GM04504 (cell line): ENCODE measurements at regions not wholly inside any gene's neighbourhood (a gene's known extent, or its start where the extent isn't known, plus 50 kb on each side); places are given as distances from the start of the nearest gene placed in this dataset.

Source experiments
- DNase-seq: peaks from one replicate; pipeline ENCODE4 v3.0.0-alpha.2; 2012; ENCODE audit warnings: low read depth

DNA sequence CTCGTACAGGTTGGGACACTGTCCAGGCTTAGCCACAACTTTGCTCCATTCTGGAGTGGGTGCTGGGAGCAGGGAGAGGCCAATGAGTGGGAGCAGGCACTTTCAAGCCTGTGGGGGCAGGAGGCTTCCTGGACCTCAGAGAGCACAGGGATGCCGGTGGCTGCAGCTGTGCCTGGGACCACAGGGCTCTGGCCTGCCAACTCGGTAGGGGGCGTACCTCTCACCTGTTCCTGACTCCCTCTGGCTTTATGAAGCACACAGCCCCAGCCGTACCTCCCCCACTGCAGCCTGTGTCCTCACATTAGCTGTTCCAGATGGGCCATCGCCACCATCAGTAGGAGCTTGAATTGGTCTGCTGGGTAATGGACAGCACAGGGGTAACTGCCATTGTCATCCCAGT lies 278.7 kb upstream of the KLHL1 start:
- no peak for DNase-seq

DNA sequence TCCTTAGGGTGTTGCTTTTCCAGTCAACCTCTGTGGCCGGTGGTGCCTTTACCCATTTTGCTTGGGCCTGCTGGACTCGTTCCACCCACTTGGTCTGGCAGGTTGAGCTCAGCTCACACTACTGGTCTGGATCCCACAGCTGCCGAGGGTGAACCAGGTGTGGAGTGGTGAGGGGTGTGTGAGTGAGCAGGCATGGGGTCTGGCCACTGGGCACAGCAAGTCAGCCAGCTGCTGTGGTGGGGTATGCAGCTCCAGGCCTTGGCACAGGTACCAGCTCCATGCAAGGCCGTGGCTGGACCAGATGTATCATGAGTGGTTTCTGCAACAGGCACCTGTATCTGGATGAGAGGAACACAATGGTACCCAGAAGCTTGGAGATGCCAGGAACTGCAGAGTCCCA lies 277.6 kb upstream of the KLHL1 start:
- no peak for DNase-seq

DNA sequence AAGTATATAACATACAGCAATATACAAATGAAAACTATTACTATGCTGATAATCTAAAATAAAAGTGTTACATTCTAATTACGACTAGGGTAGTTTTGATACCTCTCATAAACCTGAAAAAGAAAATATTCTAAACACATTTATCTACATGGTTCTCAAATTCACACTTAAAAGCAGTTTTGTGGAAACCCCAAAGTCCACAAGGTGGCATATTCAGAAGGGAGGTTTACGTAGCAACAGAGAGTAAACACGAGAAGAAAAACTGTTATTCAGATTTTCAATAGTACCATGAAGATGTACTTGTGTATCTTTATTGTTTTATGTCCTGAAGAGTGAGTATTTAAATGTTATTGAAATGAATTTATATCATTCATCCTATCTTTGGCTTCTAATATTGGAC lies 275.9 kb upstream of the KLHL1 start:
- no peak for DNase-seq

DNA sequence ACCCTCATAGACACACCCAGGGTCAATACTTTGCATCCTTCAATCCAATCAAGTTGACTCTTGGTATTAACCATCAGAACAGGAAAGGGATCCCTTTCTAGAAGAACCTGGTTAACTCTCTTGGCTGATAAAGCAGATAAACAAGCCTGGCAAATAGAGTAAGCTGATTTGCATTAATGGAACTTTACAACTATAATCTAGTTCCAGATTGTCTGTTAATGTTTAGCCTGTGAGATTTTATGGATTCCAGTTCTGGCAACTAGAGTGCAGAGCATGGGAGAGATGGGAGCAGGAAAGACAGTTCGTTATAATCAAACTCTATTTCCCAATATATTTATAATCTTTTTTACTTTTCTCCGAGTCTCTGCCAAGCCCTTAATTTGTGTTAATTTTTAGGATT lies 272.6 kb upstream of the KLHL1 start:
- DNase-seq, result no peak

DNA sequence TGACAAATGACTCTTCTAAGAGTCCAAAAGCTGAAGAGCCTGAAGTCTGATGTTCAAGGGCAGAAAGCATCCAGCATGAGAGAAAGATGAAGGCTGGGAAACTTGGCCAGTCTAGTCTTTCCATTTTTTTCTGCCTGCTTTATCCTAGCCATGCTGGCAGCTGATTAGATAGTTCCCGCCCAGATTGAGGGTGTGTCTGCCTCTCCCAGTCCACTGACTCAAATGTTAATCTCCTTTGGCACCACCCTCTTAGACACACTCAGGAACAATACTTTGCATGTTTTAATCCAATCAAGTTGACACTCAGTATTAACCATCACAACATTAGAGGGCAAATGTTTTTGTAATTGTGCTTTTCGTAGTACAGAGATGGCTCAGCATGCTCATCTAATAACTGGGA lies 267.5 kb upstream of the KLHL1 start:
- DNase-seq, result no peak

DNA sequence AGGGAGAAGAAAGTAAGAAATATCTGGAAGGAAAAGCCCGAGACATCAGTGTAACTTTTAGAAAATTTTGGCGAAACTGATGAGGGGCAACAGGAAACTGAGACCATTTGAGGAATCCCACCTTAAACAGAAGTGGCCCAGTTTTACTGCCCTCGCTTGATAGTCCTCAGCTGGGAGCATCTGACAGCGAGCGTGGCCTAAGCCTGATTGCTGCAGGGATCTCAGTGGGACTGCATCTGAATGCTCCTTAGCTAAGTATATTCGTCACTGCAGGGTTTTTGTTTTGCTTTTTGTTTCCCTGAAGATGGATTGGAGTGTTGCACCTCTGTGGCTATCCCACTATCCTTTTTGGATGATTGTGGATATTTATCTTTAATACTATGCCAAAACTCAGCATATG lies 262.7 kb upstream of the KLHL1 start:
- no peak for DNase-seq

DNA sequence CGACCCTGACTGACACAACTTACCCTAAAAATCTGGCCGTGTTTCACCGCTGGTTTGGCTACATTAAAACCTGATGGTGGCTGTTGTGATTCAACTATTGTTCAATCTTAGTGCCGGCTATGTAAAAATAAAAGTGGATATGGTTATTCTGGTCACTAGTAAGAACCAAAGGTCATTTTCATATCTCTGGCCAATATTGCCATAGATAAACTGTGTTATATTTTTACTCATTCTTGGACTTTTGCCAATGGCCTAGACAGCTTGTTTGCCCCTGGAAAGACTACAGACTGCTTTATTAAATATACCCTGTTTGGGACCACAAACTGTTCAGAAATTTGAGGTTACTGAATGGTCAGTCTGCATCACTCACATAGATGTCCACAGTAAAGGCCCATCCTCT lies 258.5 kb upstream of the KLHL1 start:
- no peak for DNase-seq

DNA sequence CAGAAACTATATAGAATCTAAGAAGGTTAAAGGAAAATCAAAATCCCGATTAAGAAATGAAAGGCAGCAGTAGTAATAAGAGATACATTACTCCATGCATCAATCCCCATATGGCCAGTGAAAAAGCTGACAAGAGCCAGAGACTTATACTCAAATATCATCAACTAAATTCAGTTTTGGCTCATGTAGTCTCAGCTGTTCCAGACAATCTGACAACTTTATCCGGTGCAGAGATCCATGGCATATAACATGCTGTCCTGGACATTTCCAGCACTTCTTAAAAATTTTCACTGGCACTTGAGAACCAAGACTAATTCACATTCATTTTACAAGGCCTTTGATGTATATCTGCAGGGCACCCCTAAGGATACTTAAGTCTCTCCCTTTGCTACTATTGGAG lies 255.7 kb upstream of the KLHL1 start:
- DNase-seq, result no peak

DNA sequence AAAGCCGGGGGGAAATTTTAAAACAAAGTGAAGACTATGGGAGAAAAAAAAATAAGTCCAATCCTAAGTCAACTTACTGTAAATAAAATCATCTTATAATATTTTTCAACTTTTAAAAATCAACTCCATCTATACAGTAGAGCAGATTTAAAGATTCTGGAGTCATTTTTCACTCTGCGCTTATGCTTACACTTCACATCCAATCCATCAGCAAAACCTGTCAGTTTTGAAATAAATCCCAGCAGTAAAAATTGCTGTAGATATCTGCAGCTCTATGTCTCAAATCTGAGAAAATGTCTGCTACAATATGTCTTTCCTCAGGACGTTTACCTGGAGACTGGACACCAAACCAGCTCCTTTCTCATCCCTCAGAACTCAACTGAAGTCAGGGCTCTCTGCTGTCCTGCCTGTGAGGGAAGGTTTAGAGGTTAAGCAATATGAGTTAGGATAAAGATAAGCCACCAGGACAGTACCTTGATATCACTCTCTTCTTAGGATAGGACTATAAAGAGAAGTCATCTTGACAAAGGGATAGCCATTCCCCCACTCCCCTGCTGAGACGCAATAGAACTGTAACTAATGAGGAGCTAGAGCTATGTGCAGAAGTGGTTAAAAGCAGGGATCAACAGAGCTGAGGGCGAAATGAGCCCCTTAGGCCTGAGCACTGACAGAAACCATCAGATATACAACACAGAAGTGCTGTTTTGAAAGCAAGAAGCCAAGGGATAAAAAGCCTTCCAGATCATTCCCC lies 254.7 kb upstream of the KLHL1 start:
- DNase-seq, result no peak

DNA sequence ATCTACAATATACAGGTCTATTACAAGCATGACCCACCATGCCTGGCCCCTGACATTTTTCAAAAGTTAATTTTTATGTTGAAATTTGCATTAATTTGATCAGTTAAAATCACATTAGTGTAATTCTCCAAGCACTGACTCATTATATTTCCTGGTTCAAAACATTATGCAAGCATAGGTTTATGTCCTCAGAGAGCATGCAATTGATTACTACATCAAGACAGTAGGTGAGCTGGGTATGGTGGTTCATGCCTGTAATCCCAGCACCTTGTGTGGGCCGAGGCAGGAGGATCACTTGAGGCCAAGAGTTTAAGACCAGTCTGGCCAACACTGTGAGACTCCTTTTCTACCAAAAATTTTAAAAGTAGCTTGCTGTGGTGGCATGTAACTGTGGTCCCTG lies 248.8 kb upstream of the KLHL1 start:
- DNase-seq, result no peak

DNA sequence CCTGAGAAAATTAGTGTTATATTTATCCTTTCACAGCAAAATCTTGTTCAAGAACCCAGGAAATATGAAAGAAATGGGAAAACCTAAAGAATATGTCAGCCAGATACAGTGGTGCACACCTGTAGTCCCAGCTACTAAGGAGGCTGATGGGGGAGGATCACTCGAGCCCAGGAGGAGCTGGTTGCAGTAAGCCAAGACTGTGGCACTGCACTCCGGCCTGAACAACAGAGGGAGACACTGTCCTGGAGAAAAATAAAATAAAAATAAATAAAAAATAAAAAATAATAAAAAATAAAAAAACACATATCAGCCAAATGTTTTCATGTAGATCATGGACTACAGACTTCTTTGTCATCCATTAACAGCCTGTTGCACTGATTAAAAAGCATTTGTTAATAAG lies 244.8 kb upstream of the KLHL1 start:
- no peak for DNase-seq

DNA sequence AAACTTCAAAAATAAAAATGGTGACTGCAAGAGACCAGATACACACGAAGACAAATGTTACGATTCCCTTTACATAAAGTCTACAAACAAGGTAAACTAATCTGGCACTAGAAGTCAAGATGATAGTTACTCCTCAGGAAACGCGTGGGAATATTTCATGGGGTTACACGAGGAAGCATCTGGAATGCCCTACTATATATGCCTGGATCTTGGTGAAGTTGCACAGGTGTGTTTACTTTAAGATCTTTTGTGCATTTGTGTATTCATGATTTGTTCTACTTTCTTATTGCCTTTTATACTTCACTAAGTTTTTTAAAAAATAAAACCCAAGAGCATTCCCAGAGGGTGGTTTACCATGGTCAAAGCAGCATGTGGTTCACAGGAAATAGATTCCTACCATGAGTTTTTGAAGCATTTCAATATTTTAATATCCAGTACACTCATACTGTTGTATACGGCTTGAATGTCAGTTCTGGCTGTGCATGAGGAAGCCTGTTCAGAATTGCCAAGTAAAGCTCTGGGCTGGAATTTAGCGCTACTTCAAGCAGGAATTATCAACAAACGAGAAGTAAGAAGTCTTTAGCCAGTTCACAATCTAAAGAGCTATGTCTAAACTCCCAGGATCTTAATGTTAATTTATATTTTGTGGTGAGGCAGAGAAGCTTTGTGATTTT lies 239.8 kb upstream of the KLHL1 start:
- DNase-seq, result no peak

DNA sequence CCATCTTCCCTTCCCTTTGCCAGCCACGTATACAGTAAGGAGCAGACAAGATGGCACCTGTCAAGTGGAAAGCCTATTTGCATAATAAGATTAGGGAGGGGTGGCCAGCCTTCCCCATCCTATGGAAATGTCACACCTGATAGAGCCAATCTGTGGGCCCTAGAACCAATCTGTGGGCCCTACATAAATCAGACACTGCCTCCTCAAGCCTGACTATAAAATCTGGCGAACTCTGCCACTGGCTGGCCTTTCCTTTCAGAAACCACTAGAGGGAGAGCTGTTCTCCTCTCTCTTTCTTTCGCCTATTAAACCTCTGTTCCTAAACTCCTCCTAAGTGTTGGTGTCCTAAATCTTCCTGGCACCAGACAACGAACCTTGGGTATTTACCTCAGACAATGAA lies 231.5 kb upstream of the KLHL1 start:
- no peak for DNase-seq

DNA sequence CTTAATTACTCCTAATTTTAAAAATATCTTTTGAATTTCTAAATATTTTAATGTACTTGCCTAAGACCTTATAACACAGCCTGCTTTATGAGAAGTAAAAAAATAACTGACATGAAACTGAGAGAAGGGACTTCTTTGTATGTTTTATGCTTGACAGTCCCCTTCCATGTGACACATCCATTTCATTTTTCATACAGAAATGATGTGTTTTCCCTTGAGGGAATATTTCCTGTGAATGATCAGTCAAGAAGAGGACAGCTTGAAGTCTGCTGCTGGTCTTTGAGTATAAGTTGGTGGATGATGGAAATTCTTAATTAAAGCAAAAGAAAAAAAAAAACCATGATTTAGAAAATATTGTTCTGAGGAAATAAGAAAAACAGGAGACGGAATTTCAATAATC lies 230.4 kb upstream of the KLHL1 start:
- DNase-seq, result no peak

DNA sequence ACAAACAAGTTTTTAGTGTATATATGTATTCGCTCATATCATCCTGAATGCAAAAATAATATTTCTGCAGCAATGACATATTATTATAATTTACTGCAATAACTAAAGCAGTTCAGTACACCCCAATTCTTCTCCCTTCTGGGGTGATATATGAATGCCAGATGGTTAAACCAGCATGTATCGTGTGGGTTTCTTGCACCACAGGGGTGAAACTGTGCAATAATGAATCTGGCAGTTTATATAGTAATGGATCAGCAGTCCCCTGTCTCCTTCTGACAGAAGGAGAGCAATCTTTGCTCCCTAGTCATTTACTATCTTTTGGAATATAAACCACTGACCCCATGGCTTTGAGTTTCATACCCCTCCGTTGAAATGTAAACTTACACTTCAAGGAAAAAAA lies 228.6 kb upstream of the KLHL1 start:
- no peak for DNase-seq

DNA sequence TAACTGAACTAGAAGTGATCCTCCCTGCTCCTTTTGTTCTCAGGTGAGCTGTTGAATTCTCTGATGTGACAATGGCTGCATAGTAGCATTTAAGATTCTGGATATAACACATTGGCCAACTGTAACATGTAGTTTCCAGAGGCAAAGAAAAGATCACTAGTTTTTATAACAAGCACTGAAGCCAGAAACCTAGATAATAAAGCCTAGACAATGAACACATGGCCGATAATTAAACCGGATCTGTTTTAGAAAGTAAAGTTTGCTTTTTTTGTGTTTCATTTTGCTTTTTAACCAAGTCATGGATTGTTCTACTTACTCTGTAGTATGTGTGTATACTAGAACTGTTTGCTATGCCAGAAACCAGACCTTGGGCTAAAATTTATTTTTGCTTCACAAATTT lies 225.5 kb upstream of the KLHL1 start:
- no peak for DNase-seq

DNA sequence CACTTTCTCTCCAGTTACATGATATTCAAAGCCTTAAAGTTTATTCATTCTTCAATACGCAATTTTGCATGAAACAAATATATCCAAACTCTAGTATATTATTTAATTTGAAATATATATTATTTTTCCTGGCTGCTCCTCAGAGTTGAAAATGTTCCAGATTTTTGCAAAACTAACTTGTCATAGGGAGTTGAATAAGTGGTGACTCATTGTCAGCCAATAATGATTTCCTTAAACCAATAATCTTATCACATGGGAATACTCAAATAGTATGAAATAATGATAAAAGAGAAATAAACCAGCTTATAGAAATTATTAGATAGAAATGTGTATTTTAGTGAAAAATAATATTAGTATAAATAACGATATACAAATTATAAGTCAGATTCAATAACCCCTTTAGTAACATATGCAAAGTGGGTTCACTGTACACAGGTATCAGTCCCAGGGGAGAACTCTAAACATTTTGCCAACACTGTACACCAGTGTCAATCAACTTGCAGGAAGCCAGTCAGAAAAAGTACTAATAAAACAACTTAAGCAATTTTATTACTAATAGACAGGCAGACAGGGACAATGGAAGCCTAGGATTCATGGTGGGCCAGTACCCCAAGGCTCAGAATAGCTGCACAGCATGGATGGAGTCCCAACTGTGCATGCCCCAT lies 222.6 kb upstream of the KLHL1 start:
- no peak for DNase-seq

DNA sequence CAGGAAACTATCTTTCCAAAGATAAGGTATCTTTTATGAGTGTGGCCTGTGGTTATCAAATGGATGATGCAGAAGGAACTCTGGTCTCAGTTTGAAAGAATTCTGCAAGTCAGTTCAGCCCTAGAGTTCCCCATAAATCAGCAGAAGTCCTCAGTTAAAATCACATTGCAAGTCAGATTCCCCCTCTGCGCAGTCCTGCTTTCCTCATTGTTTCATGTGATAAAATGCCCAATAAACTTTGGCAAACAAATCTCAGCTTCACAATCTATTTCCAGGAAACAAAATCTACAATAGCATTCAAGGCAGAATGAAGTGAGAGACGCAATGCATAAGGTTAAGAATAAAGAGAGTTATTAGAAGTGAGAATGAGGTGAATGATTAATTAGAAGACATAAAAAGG lies 216.3 kb upstream of the KLHL1 start:
- DNase-seq, result no peak

DNA sequence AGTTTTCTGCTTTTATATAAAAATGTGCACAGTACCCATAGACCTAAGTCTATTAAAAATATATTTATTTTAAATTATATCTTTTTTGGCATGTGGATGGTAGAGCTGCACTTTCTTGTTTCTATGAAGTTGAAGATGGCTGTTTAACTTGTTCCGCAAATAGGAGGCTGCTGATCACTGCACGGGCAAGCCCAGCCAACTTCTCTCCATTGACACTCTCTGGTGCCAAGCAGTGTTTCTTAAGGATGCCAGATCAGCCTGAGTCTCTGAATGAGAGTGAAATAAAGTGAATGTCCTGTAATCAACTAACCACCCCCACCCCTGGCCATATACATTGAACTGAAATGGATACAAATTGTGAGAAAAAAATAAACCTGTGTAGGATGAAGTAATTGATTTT lies 202.9 kb upstream of the KLHL1 start:
- no peak for DNase-seq

DNA sequence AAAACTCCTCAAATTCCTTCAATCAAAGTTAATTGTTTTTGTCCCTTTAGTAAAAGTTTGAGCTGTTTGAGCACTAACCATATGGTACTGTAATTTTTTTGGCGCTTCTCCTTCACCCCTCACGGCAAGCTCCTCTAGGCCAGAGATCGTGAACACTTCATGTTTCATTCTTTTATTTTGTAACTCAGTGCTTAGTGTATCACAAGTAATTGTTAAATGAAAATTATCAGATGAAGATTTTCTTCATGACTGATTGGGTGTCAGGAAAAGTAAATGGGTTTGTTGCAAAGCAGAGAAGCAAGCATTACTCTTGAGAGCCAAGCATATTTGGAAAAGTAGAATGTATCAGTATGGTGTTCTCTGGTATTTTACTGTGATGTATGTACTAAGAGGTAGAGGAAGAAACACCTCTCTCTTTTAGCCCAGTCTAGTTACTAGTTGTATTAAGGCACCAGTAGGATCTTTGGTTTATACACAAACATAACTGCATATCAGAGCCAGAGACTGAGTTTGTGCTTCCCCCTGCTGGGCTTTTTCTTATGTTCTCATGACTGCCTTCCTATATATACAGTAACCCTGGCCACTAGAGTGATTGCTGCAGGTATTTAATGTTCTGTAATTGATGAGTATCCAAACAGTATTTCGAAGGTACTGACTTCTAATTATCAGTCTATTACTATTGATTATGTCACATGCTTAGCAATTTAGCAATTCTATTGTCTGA lies 202.3 kb upstream of the KLHL1 start:
- DNase-seq, result no peak

DNA sequence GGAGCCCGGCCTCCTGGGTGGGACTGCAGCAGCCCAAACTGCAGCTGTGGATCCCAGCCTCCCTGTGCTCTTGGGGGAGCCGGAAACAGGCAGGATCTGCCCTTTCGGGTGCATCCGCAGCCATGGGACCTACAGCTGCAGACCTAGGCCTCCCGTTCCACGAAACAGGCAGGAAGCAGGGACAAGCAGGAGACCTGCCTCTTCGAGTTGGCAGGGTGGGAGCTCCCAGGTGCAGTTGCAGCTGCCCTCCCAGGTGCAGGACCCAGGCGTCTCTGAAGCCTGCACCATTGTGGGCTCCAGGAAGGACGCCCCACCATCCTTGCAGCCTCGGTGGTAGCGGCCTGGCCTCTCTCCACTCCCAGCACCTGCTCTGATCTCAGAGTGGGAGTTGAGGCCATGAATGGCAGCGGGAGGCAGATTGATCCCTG lies 189.0 kb upstream of the KLHL1 start:
- DNase-seq, result no peak

DNA sequence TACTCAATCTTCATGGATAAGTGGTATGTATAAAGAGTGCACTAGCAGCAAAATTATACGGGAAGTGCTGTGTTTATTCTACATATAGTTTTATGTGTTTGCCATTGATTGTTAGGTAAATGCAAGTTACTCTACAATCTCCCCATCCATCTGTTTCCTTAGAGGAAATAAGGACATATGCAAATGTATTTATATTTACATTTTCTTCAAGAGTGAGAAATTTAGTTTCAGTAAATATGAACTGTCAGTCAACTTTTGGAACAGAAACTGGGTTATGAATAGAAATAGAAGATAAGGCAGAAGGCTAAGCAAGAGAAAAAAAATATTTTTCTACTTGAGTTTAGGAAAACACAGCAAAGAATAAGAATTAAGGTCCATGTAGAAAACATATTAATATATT lies 176.1 kb upstream of the KLHL1 start:
- no peak for DNase-seq

DNA sequence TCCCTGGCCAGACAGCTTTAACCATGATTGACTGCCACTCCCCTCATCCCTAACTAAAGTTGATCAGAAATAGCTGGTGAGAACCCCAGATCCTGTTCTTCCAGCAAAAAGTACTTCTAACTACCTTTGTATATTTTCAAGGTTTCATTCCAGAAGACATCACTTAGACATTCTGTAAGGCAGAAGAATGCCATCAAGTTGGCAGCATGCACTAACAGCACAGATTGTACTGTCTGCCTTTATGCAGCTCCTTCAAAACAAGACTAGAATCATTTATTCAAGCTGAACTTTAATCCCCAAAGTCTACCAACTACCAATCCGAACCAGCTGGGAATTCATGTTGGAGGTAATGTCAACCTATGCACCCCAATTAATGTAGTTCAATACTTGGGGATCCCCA lies 167.6 kb upstream of the KLHL1 start:
- DNase-seq, result no peak
